GM12874 (cell line): ENCODE measurements at regions not wholly inside any gene's neighbourhood (a gene's known extent, or its start where the extent isn't known, plus 50 kb on each side); places are given as distances from the start of the nearest gene placed in this dataset.

ENCODE experiments used
- CTCF ChIP-seq: IDR thresholded peaks from 2 replicates; pipeline ENCODE4 v1.5.1; 2011; ENCODE audit warnings: low read depth, mild to moderate bottlenecking, control low read depth, low read length, moderate library complexity; ENCODE audit not compliant: insufficient read depth

- TF ChIP-seq CTCF: no peak
Measured at GRCh38 chr10:131816157-131816775, 84.5 kb upstream of the PPP2R2D start.

GRCh38 chr10:131816941-131817700 is 83.7 kb upstream of the PPP2R2D start:
- TF ChIP-seq CTCF: no peak

- no peak for TF ChIP-seq CTCF
Measured at GRCh38 chr10:131817866-131818509, 82.8 kb upstream of the PPP2R2D start.

DNA sequence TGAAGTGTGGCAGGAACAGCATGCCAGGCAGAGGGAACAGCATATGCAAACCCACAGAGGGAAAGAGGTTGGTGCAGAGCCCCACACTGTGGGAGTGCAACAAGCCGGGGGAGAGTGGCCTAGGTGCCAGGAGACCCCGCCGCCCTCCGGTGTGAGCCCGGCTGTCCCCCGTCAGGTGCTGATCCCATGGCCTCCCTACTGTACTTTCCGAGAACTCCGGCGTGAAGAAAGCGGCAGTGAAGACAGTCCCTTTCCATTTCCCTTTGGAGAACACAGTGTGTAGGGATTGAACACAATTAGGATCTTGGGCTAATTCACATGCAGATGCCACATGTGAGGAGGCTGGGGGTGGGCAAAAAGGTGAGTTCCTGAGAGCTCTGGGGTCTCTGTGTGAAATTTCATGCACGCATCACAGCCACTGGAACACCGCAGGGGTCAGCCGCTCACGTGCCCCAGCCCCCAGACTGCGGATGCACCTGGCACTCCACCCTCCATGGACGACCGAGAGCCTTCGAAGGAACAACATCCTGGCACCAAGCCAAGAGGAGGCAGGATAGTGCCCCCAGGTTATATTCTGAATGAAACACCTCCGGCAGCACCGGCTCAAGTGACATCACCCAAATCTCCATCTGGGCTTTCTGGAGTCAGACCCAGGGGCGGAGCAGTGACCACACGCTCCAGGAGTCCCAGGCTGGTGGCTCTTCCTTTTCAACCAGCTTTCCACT is 82.1 kb upstream of the PPP2R2D start:
- TF ChIP-seq CTCF: no peak

DNA sequence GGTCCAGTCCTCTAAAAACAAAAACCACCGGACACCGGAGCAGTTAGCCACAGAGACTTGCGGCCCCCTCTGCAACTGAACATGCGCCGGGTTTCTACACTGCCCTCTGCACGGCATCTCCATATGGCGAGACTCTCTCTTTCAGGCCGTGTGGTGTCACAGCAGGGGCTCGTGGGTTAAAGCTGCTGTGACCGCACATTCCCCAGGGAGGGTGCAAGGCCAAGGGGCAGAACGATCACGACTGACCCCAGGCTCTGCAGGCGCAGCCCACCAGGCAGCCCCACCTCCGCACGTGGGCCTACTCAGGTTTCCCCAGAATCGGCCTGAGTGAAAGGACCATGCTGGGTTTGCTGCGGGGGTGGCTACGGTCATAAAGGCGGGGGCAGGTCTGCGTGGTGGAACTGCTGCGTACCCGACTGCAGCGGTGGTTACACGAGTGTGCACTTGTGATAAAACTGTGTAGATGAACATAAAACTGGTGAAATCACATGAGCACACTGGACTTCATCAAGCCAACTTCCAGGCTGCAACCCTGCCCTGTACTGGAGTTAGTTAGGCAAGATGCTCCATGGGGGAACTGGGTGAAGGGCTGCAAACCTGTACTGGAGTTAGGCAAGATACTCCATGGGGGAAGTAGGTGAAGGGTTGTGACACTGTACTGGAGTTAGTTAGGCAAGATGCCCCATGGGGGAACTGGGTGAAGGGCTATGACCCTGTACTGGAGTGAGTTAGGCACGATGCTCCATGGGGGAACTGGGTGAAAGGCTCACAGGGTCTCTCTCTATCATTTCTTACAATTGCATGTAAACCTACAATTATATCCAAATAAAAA is 81.4 kb upstream of the PPP2R2D start:
- TF ChIP-seq CTCF: no peak

GRCh38 chr10:131820626-131821025 is 80.2 kb upstream of the PPP2R2D start:
- no peak for TF ChIP-seq CTCF
